Skeletal muscle cell (primary cell): ENCODE measurements at regions not wholly inside any gene's neighbourhood (a gene's known extent, or its start where the extent isn't known, plus 50 kb on each side); places are given as distances from the start of the nearest gene placed in this dataset.
A peak's percentile ranks its signal among the peaks of the same experiment; 100 is the strongest.
"Not testable (repeated sequence)": the region's sequence is repeated elsewhere in the genome, so short reads cannot be mapped to it uniquely, and the experiment has no call there.

Experiments used
- DNase-seq: peaks from one replicate; pipeline ENCODE4 v3.0.0-alpha.2; 2010; ENCODE audit warnings: low read depth
- H3K4me3 ChIP-seq: 2 replicates; pipeline ENCODE4 v1.5.1; 2011; ENCODE audit warnings: low read depth, mild to moderate bottlenecking, control low read depth, low read length, moderate library complexity

GRCh38 chr2:181787310-181788048, 104.1 kb upstream of the ITPRID2 start:
- H3K4me3 ChIP-seq, result no peak overlapping the region
- no peak for DNase-seq

- H3K4me3 ChIP-seq, result no peak overlapping the region
- no peak for DNase-seq
Measured at GRCh38 chr2:181788897-181789555, 102.5 kb upstream of the ITPRID2 start.

- DNase-seq, result no peak
- H3K4me3 ChIP-seq, result no peak overlapping the region
Measured at GRCh38 chr2:181789827-181790448, 101.6 kb upstream of the ITPRID2 start.

GRCh38 chr2:181790716-181791649, 100.5 kb upstream of the ITPRID2 start:
- peak; percentile 97 for DNase-seq
- no peak overlapping the region for H3K4me3 ChIP-seq

GRCh38 chr2:181792906-181793305, 98.6 kb upstream of the ITPRID2 start:
- DNase-seq, result no peak
- H3K4me3 ChIP-seq, result no peak overlapping the region

GRCh38 chr2:181798022-181798421, 93.5 kb upstream of the ITPRID2 start:
- H3K4me3 ChIP-seq, result no peak overlapping the region
- DNase-seq, result no peak

- not testable (repeated sequence) for DNase-seq
Measured at GRCh38 chr2:181802300-181802699, 89.2 kb upstream of the ITPRID2 start.

GRCh38 chr2:181803903-181804799, 87.4 kb upstream of the ITPRID2 start:
- DNase-seq, H3K4me3 ChIP-seq: not testable (repeated sequence)

More at GRCh38 chr2:181802300-181802699, 89.2 kb upstream of the ITPRID2 start:
- H3K4me3 ChIP-seq, result not testable (repeated sequence)

GRCh38 chr2:181805228-181806038, 86.1 kb upstream of the ITPRID2 start:
- no peak overlapping the region for H3K4me3 ChIP-seq
- DNase-seq, result peak; percentile 55

GRCh38 chr2:181806039-181806392, 85.5 kb upstream of the ITPRID2 start:
- H3K4me3 ChIP-seq, result no peak overlapping the region
- no peak for DNase-seq

- DNase-seq, result no peak
- no peak overlapping the region for H3K4me3 ChIP-seq
Measured at GRCh38 chr2:181807526-181807925, 84.0 kb upstream of the ITPRID2 start.

- H3K4me3 ChIP-seq, result no peak overlapping the region
- peak; percentile 81 for DNase-seq
Measured at GRCh38 chr2:181810823-181811695, 80.5 kb upstream of the ITPRID2 start.

- no peak overlapping the region for H3K4me3 ChIP-seq
- no peak for DNase-seq
Measured at GRCh38 chr2:181812106-181812743, 79.3 kb upstream of the ITPRID2 start.

- no peak overlapping the region for H3K4me3 ChIP-seq
- peak; percentile 53 for DNase-seq
Measured at GRCh38 chr2:181814057-181814491, 77.5 kb upstream of the ITPRID2 start.

- no peak overlapping the region for H3K4me3 ChIP-seq
- no peak for DNase-seq
Measured at GRCh38 chr2:181817509-181817908, 74.0 kb upstream of the ITPRID2 start.

GRCh38 chr2:181818058-181818680, 73.4 kb upstream of the ITPRID2 start:
- no peak overlapping the region for H3K4me3 ChIP-seq
- DNase-seq, result no peak
